CD4-positive, alpha-beta T cell treated with Interleukin-17A for 4 hours (primary cell): ENCODE measurements at regions not wholly inside any gene's neighbourhood (a gene's known extent, or its start where the extent isn't known, plus 50 kb on each side); places are given as distances from the start of the nearest gene placed in this dataset.
"Not testable (repeated sequence)": the region's sequence is repeated elsewhere in the genome, so short reads cannot be mapped to it uniquely, and the experiment has no call there.

Experiments
- DNase-seq: peaks from one replicate; pipeline ENCODE4 v3.0.0-alpha.2; 2020; ENCODE audit warnings: mixed read lengths

DNA sequence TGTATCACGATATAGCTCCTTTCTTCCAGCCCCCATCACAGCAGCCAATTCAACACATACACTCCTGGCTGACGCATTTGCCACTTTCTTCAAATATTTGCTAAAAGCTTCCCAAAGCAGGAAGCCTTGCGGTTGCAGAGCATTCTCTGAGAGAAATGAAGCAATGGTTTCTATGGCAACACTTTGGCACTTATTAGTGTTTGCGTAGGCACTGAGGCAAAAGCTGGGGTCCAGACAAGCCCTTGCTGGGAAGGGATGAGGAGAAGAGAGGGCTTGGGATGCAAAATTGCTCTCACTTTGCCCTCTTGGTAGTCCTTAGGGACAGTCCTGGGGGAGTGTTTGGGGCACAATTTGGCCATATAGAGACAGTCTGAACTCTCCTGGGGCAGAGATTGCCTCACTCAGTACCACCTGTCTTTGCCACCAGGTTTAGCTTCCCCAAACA, 55.0 kb upstream of the PAK3 start:
- DNase-seq: peak; percentile 12

DNA sequence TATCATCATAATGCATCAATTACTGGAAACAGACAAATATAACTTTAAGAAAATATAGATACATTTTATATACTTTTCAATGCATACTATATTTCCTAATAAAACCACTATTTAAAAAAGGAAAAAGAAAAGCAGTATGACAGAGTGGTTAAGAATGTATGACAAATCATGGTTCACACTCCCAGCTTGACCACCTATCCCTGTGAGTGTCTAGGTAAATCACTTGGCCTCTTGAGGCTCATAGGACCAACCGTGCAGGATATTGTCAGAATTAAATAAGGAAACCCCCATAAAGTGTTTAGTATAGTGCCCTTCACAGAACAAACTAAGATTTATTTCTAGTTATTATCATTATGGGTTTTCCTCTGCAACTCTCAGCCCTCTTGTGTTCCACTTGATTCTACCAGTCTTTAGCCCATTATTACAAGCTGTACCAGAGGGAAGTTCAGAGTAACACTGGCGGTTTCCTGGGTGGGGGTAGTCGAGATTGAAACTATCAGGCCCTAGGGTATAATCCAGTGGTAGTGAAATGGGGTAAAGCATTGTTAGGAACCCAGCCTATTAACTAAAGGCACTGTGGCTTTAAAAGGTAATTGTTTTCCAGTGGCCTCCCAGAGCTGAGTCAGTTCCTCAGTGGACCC, 55.5 kb upstream of the PAK3 start:
- DNase-seq: peak; percentile 3

DNA sequence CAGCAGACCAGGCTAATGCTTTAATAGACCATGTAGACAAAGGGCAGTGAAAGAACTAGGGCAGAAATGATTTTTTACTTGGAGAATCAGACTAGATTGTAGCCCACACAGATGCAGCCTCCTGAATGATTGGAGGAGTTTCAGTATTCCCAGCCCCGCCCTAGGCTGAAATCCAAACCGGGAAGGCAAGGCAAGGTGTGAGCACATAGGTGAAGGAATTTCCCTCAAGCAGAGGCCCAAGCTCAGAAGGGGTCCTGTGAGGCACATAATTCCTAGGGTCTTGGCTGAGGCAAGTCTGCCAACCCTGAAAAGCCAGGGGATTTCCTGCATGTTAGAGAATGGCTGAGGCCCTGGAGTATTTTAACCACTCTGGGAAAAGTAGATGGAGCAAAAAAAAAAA, 56.4 kb upstream of the PAK3 start:
- no peak for DNase-seq

DNA sequence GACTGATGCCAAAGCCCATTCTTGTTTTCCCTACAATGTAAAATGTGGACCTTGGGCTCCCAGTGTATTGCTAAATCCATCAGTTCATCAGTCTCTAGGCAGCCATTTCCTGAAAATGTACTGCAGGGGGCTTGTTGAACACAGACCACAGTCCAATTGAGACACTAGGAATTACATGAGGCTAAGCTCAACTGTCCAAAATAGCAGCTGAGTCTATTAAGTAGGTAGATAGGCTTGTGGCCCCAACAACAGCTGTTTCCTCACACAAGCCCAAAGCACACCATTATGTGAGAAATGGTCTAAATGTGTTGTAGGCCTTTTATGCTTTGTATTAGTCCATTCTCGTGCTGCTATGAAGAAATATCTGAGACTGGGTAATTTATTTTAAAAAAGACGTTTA, 60.0 kb upstream of the PAK3 start:
- no peak for DNase-seq

DNA sequence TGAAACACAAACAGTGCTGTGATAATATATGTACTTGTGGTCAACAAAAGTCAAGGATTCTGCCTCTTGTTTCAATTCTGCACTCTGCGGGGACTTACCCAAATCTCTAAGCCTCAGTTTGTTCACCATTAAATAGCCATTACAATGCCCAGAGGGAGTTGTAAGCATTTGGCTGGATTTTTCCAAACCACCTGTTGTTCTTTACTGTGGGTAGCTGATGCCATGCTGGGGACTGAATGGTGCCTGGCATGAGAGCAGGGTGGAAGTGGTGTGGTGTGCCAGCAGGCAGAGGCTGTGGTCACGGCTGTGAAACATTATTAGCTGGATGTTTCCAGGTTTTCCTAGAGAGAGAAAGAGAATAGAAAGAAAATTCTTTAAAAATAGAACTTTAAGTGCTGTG, 60.7 kb upstream of the PAK3 start:
- DNase-seq: no peak

DNA sequence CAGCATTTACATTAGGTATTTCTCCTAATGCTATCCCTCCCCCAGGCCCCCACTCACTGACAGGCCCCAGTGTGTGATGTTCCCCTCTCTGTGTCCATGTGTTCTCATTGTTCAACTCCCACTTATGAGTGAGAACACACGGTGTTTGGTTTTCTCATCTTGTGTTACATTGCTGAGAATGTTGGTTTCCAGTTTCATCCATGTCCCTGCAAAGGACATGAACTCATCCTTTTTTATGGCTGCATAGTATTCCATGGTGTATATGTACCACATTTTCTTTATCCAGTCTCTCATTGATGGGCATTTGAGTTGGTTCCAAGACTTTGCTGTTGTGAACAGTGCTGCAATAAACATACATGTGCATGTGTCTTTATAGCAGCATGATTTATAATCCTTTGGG, 73.0 kb upstream of the PAK3 start:
- DNase-seq: not testable (repeated sequence)

DNA sequence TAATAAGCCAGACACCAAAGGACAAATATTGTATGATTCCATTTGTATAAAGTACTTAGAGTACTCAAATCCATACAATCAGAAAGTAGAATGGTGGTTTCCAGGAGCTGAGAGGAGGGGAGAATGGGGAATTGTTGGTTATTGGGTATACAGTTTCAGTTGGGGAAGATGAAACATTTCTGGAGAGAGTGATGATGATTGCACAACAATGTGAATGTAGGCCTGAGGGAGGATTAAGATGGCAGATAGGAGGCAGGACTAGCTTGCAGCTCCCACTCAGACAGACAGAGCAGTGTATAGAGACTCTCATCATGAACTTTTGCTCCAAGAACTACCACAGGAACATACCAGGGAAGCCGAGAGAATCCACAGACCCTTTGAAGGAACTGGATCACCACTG, 75.7 kb upstream of the PAK3 start:
- no peak for DNase-seq

DNA sequence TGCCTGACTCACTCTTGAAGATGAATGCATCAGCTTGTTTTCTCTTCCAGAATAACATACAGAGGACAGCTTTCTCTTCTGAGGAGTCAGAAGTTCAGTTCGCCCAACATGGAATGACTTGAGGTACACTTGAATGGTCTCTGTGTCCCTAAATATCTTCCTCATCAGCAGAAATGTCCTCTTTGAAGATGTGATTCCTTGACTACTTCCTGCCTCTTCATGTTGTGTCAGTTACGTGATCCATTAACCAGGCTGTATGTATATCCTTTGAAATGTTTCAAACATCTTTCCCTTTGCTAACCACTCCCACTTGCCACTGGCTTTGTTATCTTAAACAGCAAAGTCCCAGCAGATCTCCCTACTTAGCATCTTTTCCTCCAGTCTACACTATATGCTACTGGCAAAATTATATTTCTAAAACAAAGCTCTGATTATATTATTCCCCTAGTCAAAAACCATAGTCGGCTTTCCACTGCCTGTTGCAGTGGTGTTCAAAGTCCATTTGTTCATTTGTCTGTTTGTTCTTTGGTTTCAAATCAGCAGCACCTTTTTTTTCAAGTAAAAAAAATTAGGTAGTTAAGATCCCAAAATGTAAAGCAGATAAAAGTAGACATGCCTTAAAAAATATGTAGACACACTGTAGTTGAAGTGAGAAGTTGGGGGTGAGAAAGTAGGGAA, 82.1 kb upstream of the PAK3 start:
- no peak for DNase-seq

DNA sequence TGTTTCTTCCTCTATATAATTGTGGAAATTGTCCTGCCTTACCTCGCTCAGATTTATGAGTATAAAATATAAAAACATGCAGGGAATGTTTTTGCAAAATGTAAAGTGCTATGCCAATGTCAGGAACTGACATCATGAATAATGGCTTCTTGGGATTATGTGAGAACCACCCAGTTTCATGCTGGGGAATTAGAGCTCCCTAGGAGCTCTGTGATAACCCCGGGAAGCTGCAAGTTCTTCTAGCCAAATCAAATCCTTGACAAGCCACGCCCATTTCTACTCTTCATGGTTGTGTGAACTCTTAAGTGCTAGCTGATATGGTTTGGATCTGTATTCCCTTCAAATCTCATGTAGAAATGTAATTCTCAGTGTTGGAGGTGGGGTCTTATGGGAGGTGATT, 85.9 kb upstream of the PAK3 start:
- DNase-seq: no peak

DNA sequence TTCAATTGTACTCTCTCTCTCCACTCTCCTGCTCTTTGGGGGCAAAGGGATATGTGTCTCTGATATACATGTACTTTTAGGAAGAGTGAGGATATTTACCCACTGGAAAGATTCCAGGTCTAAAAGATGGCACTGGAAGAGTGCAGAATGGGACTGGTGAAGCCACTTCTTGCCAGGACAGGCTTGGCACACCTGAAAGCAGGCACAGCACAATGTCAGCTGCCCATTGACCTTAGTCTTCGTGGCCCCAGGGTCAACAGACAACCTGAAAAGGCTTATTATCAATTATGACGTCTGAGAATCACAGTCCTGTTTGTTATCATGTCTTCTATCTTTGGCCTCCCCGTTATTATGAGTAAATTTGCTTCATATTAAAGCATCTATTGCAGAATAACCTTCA, 86.7 kb upstream of the PAK3 start:
- no peak for DNase-seq

DNA sequence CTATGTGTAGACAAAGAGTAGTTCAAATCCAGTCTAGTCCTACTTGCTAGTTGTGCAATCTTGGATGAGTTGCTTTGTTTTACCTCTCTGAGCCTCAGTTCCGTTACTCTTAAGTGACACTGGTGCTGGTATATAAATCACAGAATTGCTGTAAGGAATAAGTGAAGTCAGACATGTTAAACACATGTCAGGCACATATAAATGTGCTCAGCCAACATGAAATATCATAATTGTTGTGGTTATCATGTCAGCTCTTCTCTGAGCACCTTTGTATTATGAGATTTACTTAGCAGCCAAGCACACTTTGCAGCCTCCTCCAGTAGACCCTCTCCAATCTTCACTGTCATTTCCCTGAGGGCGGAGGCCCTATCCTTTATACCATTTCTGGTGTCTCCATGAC, 87.9 kb upstream of the PAK3 start:
- DNase-seq: no peak

DNA sequence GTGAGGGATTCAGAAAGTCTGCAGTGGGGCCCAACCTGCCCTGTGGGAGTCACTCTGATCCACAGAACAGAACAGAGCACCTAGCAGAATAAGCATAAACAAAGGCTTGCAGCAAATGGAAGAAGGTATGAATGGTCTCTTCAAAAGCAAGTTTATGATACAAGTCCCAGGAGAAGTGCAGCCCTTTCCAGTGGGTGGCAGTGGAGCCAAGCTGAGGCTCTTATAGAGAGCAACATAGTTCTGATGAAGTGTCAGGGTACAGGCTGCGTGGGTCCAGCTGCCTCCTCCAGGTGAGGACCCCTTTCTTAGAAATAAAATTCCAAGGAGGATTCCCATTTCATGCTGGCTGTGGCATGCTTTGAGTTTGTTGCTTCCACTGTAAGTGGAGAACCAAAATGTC, 88.8 kb upstream of the PAK3 start:
- DNase-seq: no peak

DNA sequence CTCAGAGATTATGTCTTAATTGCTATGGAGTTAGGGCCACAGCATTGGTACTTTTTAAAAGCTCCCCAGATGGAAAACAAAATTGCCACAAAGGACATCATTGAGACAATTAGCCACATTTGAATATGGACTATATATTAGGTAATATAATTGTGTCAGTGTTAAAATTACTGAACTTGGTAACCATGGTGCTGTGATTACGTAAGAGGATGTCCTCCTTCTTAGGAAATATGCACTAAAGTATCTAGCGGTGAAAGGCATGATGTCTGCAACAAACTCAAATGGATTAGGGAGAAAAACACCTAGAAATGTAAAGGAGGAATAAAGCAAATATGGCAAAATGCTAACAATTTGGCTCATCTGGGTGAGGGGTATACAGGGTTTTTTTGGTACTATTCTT, 89.9 kb upstream of the PAK3 start:
- no peak for DNase-seq

DNA sequence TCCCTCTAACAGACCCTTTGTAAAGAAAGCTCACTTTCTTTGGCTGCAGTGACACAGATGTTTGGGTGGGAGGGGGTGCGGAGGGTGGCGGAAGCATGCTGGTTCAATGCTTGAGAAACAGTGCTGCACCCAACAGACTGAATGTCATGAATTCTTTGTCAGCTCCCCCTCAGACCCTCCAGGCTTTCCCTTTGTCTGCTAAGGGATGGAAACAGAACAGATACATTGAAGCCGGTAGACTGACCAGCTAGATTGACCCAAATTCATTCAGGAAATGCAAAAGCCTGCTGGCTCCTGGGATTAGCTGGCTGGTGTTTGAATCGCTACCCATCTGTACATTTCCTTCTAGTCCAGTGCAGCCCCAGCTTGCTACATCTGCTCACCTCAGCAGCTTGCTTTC, 90.8 kb upstream of the PAK3 start:
- DNase-seq: no peak

DNA sequence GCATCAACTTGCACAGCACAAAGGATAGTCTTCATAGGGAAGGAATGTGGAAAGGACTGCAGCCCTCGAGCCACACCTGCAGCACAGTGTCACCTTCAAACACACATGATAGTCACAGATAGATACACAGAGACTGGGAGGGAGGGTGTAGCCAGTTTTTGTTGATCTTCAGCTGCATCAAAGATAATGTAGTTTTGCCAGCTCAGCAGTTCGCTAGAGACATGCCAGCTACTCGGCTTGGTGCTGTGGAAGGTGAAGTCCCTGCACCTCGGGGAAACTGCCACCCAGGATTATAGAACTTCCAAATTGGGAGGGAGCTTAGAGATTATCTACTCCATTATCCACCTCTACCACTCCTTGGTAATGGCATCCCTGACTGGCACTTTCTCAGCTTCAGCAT, 92.9 kb upstream of the PAK3 start:
- no peak for DNase-seq

DNA sequence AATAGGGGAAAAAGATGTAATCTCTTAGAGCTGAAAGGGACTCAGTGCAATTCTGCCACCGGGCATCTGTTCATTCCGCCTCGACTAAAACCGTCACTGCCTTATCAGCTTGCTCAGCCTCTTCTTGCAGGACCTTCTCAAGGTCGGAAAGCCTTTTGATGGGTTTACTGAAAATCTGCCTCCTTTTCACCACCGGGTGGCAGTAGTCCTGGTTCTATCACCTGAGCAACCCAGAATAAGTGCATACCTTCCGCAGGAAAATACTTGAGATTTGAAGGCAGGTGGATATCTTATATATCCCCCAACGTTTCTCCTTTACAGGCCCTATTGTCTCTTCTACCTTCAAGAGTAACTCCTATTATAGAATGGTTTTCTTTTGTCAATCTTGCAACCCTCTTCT, 103.4 kb upstream of the PAK3 start:
- DNase-seq: peak; percentile 46

DNA sequence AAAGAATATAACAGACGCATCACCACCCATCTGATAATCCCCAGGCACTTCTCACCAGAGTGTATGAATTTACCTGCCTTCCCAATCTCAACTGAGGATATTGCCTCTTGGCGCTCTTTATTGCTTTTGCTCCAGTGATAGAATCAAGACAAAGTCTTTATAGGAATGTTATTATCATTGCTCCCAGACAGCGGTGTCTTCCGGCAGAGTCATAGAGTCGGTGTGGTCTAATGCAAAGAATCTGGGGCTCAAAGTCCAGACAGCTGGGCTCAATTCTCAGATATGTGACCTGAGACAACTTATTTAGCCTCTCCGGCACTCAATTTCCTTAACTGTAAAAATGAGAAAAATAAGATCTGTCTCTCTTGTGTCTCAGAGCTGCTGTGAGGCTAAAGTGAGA, 106.1 kb upstream of the PAK3 start:
- DNase-seq: no peak

DNA sequence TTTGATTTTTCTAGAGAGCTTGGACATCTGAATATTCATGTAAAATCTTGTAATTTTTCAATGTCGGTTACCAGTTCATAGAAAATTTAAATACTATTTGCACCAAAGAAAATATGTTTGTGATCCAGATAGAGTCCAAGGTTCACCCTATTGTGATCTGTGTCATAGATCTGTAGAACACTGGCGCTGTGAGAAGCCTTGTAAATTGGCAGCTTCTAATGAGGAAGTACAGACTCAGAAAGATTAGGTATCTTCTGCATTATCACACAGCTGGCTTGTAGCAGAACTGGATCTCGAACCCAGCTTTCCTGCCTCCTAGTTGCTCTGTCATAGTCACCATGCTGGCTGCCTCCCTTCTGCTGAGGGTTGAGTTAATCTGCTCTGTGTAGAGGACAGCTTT, 106.5 kb upstream of the PAK3 start:
- DNase-seq: no peak

DNA sequence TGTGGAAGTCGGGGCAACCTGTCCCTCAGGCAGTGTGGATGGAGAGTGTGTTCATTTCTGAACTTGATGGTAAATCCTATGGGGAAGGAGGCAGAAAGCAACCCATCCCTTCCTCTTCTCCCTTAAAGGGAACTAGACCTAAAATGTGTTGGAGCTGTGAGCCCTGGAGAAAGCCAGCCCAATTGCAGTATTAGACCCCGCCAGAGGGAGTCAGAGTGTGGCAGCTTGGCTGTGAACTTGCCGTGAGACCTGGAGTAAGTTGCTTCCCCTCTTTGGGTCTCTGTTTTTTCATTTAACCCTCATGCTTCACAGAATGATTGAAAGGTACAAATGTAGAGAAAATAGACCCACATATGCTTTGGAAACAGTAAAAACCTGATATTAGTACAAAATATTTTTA, 108.7 kb upstream of the PAK3 start:
- DNase-seq: no peak

DNA sequence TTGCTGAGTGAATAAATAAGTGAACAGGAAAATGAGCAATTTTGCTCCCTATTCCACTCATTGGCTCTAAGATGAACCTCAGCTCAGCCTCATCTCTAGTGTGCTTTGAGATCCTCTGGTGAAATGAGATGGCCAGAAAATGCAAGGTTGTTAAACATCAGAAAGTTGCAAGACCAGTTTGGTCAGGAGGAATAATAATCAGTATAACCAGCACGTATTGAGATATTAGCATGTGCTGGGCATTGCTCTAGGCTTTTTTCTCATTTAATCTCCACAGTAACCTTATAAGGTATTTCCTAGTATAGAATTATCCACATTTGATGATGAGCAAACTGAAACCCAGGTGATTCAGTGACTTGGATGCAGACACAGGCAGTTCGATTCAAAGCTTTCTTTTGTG, 110.5 kb upstream of the PAK3 start:
- no peak for DNase-seq

DNA sequence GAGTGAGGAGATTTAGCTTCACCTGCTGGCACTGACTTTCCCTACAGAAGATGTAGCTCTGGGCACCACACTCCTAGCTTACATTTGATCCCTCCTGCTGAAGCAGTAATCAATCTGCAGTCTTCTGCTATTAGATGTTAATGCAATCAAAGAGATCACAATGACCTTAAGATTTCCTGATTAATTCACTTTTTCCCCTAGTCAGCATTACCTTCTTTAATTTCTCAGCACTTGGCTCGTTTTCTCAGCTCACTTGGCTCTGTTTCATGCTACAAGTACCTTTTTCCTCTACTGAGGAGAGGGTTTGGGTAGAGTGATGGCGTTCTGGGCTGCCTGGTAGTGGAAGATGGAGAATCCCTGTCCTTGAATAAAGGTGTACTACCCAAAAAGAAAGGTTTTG, 113.0 kb upstream of the PAK3 start:
- DNase-seq: no peak

DNA sequence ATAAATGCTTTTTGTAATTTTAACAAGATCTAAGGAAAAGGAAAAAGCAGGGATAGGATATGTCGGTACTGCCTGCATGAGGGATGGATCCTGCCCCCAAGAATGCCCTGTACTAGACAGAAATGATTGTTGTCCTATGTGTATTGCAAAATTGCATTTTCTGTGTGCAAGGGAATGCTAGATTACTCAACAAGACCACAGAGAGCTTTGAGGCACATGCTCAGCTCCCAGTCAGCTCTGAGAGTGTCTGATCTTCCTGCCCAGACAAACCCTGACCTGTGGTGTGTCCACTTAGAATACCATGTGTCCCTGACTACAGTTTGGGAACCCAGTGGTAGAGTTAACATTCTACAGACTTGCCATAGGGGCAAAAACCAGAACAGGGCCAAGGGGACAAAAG, 129.2 kb upstream of the PAK3 start:
- DNase-seq: no peak

DNA sequence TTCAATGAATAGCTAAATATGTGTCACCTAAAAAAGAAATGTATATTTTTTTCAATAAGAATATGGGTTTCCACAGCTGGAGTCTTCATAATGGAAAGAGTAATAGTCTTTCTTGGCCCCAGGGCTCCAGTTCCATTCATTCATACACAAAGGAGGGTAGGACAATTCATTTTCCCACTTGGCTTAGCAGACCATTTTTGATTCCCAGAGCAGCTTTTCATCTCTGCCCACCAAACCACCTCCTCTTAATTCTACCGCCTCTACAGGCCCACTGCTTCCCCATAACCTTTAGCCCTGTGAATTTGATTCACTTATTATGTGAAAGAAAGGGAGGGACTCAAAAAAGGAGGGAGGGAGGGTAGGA, 129.9 kb upstream of the PAK3 start:
- no peak for DNase-seq

DNA sequence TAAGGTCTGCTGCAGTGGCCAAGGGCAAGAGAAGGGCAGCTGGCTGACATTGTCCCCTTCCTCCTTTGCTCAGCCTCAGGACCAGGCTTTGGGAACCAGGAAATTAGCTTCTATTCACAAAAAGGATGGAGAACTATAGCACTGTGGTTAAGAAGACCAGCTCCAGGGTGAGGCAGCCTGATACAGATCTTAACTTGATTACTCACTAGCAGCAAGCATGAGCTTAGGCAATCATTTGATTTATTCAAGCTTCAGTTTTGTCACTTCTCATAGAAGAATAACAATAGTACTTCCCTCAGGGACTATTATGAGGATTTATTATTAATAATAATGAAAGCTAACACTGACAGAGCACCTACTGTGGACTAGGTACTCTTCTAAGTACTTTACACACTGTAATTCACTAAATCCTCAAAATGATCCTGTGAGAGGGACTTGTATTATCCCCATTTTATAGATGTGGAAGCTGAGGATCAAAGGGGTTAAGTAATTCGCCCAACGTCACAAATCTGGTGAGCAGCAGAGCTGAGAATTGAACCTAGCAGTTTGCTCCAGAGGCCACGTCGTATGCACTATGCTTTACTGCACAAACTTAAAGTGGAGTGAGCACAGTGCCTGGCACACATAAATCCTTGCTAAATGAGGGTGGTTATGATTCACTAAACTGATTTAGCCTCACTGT, 130.4 kb upstream of the PAK3 start:
- no peak for DNase-seq

DNA sequence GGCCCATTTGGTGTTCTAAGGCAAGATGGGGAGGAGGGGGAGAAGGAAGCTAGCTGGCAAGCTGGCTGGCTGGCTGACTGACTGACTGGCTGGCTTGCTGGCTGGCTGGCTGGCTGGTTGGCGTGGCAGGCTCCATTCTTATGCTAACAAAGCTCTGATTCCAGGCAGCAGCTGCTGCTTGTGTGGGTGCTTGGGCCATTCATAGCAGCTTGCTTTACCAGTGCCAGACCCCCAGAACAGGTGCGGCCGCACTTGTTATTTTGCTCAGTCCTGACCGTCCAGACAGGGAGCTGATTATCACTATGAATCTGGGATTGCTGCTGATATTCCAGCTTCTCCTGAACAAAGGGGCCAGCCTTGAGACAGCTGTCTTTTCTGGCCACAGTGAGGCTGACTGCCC, 131.2 kb upstream of the PAK3 start:
- DNase-seq: no peak
